ENCODE measurements at regions not wholly inside any gene's neighbourhood (a gene's known extent, or its start where the extent isn't known, plus 50 kb on each side); places are given as distances from the start of the nearest gene placed in this dataset.

DNA sequence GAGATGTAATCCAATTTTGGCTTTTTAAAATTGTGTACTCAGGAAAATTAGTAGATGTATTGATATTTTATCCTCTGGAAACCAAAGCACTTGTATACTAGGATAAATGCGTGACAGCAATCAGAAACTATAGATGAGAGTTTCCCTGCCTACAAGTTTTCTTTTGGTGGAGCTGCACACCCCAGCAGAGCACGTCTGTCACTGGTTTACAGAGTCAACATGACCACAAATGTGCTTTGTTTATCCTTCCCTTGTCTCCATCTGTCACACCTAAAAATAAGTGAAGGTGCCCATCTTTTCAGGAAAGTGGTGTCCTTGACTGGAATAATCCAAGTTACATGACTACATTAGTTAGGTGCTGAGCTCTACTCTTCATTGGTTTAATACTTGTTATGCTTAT, 210.4 kb upstream of the DSEL start:
- TF ChIP-seq, protein P1, sequence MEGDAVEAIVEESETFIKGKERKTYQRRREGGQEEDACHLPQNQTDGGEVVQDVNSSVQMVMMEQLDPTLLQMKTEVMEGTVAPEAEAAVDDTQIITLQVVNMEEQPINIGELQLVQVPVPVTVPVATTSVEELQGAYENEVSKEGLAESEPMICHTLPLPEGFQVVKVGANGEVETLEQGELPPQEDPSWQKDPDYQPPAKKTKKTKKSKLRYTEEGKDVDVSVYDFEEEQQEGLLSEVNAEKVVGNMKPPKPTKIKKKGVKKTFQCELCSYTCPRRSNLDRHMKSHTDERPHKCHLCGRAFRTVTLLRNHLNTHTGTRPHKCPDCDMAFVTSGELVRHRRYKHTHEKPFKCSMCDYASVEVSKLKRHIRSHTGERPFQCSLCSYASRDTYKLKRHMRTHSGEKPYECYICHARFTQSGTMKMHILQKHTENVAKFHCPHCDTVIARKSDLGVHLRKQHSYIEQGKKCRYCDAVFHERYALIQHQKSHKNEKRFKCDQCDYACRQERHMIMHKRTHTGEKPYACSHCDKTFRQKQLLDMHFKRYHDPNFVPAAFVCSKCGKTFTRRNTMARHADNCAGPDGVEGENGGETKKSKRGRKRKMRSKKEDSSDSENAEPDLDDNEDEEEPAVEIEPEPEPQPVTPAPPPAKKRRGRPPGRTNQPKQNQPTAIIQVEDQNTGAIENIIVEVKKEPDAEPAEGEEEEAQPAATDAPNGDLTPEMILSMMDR (conservative IDR thresholded peaks at IDR 0.05), result no peak
- TF ChIP-seq EZH2 (IDR thresholded peaks at IDR 0.05; ENCODE audit: low read depth), result no peak
